IPS-NIHi7 (cell line): ENCODE measurements at regions not wholly inside any gene's neighbourhood (a gene's known extent, or its start where the extent isn't known, plus 50 kb on each side); places are given as distances from the start of the nearest gene placed in this dataset.
A peak's percentile ranks its signal among the peaks of the same experiment; 100 is the strongest.

Experiments
- DNase-seq: peaks from one replicate; pipeline ENCODE4 v3.0.0; 2012; ENCODE audit warnings: mixed read lengths; ENCODE audit errors: extremely low spot score

DNA sequence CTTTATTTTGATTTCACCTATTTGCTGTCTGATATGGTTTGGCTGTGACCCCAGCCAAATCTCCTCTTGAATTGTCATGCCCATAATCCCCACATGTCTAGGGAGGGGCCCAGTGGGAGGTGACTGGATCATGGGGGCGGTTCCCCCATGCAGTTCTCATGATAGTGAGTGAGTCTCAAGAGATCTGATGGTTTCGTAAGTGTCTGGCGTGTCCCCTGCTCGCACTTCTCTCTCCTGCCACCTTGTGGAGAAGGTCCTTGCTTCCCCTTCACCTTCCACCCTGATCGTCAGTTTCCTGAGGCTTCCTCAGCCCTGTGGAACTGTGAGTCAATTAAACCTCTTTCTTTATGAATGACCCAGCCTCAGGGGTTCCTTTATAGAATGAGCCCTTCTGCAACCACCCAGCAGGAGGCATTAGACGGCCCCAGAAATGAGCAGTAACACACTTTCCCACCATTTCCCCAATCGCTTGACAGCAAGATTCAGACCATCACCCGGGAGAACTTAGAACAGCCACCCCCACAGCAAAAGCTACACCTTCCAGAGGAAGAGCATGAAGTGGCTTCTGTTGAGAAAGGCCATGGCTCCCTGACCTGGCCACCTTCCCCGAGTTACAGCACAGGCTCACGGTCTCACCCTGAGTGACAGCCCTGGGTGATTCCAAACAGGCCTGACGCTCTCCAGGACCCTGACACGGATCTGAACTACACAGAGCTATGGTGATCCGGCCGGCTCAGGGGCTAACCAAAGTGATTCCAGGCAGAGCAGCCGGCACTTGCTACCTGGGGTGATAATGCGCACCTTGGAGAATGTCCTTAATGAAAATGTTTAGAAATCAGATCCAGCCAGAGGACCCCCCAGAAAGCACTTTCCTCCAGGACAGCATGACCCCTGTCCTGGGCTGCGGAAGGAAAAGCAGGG lies 131.2 kb upstream of the CDH4 start:
- DNase-seq: no peak

DNA sequence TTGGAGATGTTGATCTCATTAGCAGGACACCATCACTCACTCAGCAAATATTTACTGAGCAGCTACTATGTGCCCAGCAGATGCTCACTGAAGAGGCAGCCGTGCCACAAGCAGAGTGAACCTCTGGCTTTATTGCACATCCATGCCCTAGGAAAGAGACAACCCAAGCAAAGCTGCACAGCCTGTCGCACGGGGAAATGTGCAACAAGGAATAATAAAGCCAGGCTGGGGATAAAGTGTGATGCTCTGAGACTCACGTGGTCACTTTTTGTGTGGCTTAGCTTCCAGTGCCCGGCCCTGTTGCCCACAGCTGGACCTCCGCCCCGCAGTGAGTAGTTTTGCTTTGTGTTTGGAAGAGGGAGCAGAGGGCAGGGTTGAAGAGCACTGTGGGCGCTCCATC lies 130.4 kb upstream of the CDH4 start:
- DNase-seq: no peak

GRCh38 chr20:61123286-61123685 lies 128.8 kb upstream of the CDH4 start:
- no peak for DNase-seq

DNA sequence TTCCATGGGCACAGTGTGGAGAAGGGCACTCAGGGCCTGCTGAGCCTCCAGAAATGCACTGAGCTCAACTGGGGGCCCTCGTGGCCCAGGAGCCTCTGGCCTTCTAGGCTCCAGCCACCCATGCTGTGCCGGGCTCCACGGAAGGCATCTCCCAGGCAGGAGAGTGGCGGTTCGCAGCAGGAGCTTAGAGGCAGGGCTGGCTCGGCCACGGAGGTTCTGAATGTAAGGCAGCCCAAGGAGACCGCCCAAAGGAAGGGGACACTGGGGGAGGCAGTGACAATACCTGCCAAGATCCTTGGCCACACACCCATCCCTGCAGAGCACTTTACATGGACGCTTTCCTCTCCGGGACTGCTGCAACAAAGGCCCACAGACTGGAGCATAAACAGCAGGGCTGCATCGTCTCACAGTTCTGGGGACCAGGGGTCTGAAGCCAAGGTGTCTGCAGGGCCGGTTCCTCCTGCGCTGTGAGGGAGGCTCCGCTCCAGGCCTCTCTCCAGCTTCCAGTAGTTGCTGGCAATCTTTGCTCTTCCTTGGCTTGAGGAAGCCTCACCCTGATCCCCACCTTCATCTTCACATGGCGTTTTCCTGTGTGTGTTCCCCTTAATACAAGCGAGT lies 128.2 kb upstream of the CDH4 start:
- no peak for DNase-seq

DNA sequence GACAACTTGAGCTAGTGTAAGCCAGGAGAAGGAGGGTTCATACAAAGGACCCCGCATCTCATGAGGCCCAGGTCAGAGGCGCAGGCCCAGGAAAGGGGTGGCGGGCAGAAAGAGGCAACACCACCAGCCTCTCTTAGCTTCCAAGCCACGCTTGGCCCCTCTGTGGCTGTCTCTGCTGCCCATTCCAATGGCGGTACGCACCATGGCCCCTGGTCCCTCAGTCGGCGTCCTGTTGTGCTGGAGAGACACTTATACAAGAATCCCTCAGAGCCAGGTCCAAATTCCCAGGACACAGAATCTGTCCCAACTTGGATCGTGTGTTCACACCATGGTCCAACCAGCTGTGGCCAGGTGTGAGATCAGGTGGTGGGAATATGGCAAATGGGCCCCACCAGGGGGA lies 127.0 kb upstream of the CDH4 start:
- no peak for DNase-seq

DNA sequence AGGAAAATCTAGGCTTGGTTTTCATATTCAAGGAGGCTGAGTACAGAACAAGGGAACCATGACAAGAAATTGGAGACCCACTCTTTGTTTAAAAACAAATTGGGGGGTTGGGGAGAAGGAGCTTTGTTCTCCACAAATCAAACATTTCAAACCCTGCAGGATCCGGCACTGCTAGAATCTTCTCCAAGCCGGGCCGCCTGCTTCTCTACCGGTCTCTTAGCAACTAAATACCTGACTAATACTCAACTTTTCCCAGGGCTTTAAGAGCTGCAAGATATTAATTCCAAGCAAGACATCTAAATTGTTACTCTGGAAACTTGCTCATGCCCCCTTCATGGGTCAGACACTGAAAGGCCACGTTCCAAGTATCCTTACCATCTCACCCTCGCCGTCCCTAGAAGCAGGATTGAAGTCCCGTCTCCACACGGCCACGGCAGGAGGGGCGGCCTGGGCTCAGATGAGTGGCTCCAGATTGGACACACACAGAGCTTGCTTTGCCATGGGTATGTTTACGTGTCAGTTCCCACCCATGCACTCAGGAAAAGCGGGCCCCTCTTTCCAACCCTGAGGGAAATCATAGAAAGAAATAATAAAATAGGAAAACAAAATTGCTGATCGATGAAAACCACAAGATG lies 126.4 kb upstream of the CDH4 start:
- no peak for DNase-seq

DNA sequence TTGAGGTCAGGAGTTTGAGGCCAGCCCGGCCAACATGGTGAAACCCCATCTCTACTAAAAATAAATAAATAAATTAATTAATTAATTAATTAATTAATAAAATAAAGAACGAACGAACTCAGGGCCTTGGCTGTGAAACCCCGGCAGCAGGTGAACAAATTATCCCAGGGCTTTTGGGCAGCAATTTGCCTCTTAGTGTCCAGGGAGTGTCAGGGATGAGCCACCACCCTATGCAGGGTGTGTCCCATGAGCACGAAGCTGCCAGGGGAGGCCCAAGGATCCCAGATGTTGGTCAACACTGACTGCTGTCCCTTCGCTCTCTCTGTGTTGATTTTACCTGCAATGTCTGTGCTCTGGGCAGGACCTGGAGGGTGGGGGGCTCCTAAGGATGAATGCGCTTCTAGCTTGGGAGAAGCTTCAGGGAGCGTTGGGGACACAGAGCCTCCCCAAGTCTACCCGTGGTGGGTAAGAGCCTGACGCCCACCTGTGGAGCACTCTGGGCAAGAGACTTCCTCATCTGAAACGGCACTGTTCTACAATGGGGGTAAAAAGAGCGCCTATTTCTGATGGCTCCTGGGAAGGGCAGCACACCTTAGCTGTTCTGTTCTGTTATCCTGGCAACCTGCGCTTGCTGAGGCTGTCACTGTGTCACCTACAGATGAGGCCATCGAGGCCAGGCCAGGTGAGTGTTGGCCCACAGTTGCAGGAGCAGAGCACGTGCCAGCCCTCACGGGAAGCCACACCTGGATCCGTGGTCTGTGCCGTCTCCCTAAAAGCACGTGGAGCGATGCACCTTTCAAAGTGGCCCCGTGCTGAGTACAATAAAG lies 125.5 kb upstream of the CDH4 start:
- DNase-seq: no peak

GRCh38 chr20:61127311-61128039 lies 124.6 kb upstream of the CDH4 start:
- DNase-seq: no peak

- DNase-seq: no peak
These were observed 123.3 kb upstream of the CDH4 start for GRCh38 chr20:61128701-61129269.

DNA sequence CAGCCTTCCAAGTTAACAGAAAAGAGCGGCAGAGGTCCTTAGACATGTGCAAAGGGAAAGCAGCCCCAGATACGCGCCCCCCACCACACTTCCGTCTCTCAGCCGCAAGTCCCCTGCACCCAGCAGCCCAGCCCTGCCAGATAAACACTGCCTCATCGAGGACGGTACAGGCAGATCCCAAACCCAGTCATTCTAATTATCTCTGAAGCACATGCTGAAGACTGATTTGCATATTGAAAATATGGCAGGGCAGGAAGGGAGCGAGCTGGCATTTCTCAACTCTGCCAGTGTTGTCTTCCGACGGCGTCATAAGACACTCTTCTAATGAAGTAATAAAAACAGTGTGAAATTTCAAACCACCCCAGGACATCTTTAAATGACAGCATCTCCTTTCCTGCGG lies 122.8 kb upstream of the CDH4 start:
- no peak for DNase-seq

- no peak for DNase-seq
These were observed 121.9 kb upstream of the CDH4 start for GRCh38 chr20:61130156-61130555.

DNA sequence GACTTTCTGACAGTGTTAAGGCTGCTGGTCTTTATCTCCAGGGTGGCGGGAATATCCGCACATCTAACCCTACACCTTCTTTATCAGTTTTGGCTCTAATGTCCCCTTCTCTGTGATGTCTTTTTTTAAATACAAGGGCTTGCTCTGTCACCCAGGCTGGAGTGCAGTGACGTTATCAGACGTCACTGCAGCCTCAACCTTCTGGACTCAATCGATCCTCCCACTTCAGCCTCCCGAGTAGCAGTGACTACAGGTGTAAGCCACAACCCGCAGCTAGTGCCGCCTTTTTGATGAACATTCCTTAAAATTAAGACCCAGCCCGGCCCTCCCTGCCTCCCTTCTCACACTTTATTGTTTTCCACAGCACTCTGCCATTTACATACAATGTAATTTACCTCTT lies 120.1 kb upstream of the CDH4 start:
- DNase-seq: no peak

- no peak for DNase-seq
These were observed 118.5 kb upstream of the CDH4 start for GRCh38 chr20:61133611-61134010.

DNA sequence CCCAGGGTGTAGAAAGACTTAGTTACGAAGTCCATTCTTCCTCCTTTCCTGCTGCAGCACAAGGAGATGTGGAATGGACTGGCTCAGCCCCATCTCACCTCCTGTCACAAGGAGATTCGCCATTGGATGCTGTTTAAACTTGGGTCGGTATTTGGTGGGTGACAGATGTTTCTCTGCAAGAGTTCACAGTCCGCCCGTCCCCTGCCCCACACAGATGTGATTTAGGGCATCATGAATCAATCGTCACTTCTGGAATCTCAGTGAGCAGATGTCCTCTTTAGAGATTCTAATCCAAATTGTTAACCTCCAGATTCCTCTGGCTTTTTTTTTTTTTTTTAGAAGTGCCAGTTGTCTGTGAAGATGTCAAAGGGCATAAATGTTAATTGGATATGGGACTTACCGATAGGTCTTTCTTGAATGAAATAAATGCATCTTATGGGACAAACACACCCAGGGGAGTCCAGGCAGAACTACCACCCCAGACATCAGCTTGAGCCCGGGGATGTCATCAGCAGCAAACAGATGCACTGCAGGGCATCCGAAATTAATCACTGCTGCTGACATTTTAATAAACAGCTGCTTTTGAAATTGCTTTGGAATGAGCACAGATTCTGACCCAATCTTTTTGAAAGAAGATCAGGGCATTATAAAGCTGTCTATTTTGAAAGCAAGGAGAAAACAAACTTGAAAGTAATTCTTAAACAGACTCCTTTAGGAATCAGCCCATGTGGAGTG lies 117.6 kb upstream of the CDH4 start:
- DNase-seq: no peak

DNA sequence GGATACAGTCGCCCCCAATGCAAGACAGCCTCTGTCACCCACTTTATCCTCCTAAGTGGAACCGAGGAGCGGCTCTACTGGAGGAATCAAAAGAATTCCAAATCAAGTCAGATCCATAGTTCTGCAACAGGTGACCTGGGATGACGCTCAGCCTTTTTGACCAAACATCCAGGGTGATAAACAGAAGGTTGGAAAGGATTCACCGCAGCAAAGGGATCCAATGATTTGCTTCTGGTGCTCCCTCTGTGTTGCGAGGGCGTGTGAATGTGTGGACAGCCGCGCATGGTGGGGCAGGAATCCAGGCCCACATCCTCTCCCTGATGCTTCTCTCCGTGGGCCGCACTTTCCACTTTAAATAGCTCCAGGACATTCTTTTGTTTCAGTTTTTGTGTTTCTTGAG lies 116.8 kb upstream of the CDH4 start:
- DNase-seq: no peak

- peak; percentile 27 for DNase-seq
These were observed 116.1 kb upstream of the CDH4 start for GRCh38 chr20:61135968-61136367.

GRCh38 chr20:61138566-61138965 lies 113.5 kb upstream of the CDH4 start:
- no peak for DNase-seq

DNA sequence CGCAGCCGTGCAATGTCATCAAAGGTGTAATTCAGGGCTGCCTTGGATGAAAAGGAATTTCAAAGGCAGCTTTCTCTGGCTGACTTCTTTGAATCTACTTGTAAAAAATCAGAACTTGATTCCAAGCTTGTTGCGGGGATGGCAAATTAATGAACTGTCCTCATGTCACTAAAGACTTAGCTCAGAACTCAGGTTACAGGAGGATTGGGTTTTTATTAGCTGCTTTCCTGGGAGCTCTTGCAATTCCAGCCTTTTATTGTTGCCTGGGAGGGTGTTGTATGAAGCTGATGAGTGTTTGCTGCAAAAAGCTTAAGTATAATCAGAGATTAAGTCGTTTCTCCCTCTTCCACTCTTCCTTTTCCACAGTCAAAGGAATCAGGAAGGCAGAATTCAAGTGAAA lies 113.0 kb upstream of the CDH4 start:
- DNase-seq: no peak

- no peak for DNase-seq
These were observed 111.5 kb upstream of the CDH4 start for GRCh38 chr20:61140576-61140975.

- DNase-seq: no peak
These were observed 106.0 kb upstream of the CDH4 start for GRCh38 chr20:61146023-61146422.
